DMS114 treated with DMSO at 0.1 percent for 48 hours (cell line): ENCODE measurements at regions not wholly inside any gene's neighbourhood (a gene's known extent, or its start where the extent isn't known, plus 50 kb on each side); places are given as distances from the start of the nearest gene placed in this dataset.

Source experiments
- DNase-seq: peaks from one replicate; lab custom pipeline; 2025; ENCODE audit not compliant: unreplicated experiment; lab: John Stamatoyannopoulos, UW

GRCh38 chr20:61050336-61050890 is 201.6 kb upstream of the CDH4 start:
- DNase-seq = no peak

- DNase-seq = no peak
Observed at GRCh38 chr20:61052195-61052750, 199.8 kb upstream of the CDH4 start.

GRCh38 chr20:61052776-61053442 is 199.2 kb upstream of the CDH4 start:
- DNase-seq = no peak

GRCh38 chr20:61053487-61053886 is 198.6 kb upstream of the CDH4 start:
- no peak for DNase-seq

- DNase-seq = no peak
Observed at GRCh38 chr20:61053889-61054288, 198.2 kb upstream of the CDH4 start.

- no peak for DNase-seq
Observed at GRCh38 chr20:61054411-61054810, 197.7 kb upstream of the CDH4 start.

GRCh38 chr20:61055180-61056010 is 196.7 kb upstream of the CDH4 start:
- DNase-seq = no peak

GRCh38 chr20:61056116-61056515 is 195.9 kb upstream of the CDH4 start:
- no peak for DNase-seq

GRCh38 chr20:61056627-61057442 is 195.2 kb upstream of the CDH4 start:
- no peak for DNase-seq

GRCh38 chr20:61057443-61058121 is 194.5 kb upstream of the CDH4 start:
- DNase-seq = no peak

GRCh38 chr20:61061981-61062380 is 190.1 kb upstream of the CDH4 start:
- DNase-seq = no peak

GRCh38 chr20:61065853-61066252 is 186.2 kb upstream of the CDH4 start:
- DNase-seq = no peak

- no peak for DNase-seq
Observed at GRCh38 chr20:61066526-61066925, 185.5 kb upstream of the CDH4 start.

- DNase-seq = no peak
Observed at GRCh38 chr20:61067221-61067620, 184.8 kb upstream of the CDH4 start.

GRCh38 chr20:61072398-61072797 is 179.7 kb upstream of the CDH4 start:
- DNase-seq = no peak

GRCh38 chr20:61073376-61073775 is 178.7 kb upstream of the CDH4 start:
- DNase-seq = no peak

GRCh38 chr20:61082720-61083119 is 169.3 kb upstream of the CDH4 start:
- DNase-seq = no peak

GRCh38 chr20:61083431-61083830 is 168.6 kb upstream of the CDH4 start:
- DNase-seq = no peak

- no peak for DNase-seq
Observed at GRCh38 chr20:61086031-61086430, 166.0 kb upstream of the CDH4 start.

GRCh38 chr20:61090541-61090940 is 161.5 kb upstream of the CDH4 start:
- no peak for DNase-seq

- DNase-seq = no peak
Observed at GRCh38 chr20:61092251-61092650, 159.8 kb upstream of the CDH4 start.
